CD4-positive, alpha-beta T cell treated with Interleukin-4 for 1 hour (primary cell): ENCODE measurements at regions not wholly inside any gene's neighbourhood (a gene's known extent, or its start where the extent isn't known, plus 50 kb on each side); places are given as distances from the start of the nearest gene placed in this dataset.

ENCODE experiments used
- DNase-seq, 2 donors: peaks; one replicate each; pipeline ENCODE4 v3.0.0-alpha.2; 2020 to 2022

GRCh38 chr16:55938126-55938525, 63.0 kb upstream of the CES5A start:
- no peak for DNase-seq

DNA sequence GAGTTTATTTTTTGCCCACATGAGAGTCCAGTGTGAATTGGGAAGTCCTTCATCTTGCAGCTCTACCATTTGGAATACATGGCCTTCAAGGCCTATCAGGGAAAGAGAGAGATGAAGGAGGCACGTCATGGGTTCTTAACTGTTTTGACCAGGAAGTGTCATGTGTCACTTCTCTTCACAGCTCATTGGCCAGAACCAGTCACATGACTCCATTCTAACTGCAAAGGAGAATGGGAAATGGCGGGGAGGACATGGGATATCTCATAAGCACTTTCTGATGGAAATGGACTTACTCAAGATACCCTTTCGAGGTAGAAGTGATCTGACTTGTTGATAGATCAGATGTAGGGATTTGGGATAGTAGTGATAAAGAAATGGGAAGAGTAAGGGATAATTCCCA, 57.9 kb upstream of the CES5A start:
- DNase-seq: no peak

GRCh38 chr16:55930036-55930435, 54.9 kb upstream of the CES5A start:
- DNase-seq: no peak

GRCh38 chr16:55929181-55929580, 54.0 kb upstream of the CES5A start:
- DNase-seq: no peak

GRCh38 chr16:55925242-55925641, 50.1 kb upstream of the CES5A start:
- DNase-seq: no peak
